NB4 (cell line): ENCODE measurements at regions not wholly inside any gene's neighbourhood (a gene's known extent, or its start where the extent isn't known, plus 50 kb on each side); places are given as distances from the start of the nearest gene placed in this dataset.

ENCODE experiments used
- CTCF ChIP-seq: IDR thresholded peaks from one replicate; pipeline ENCODE4 v1.5.1; 2012; ENCODE audit warnings: low read depth, low read length
- MAX ChIP-seq: IDR thresholded peaks from 2 replicates; pipeline ENCODE4 v1.6.1; 2011; ENCODE audit warnings: low read depth, low read length
- MYC ChIP-seq: IDR thresholded peaks from 2 replicates; pipeline ENCODE4 v1.6.1; 2011; ENCODE audit warnings: low read depth, low read length
- POLR2A ChIP-seq: IDR thresholded peaks from 2 replicates; pipeline ENCODE4 v1.6.1; 2011; ENCODE audit warnings: mild to moderate bottlenecking; ENCODE audit not compliant: insufficient read length; ENCODE audit errors: extremely low read depth

GRCh38 chr15:95644100-95644875 is 686.2 kb upstream of the NR2F2 start:
- TF ChIP-seq CTCF = no peak
- TF ChIP-seq POLR2A = no peak
- no peak for TF ChIP-seq MYC
- TF ChIP-seq MAX = no peak
